HepG2 (cell line): ENCODE measurements at regions not wholly inside any gene's neighbourhood (a gene's known extent, or its start where the extent isn't known, plus 50 kb on each side); places are given as distances from the start of the nearest gene placed in this dataset.
A peak's percentile ranks its signal among the peaks of the same experiment; 100 is the strongest.

Experiments used
- ATAC-seq: fragments of 200-7000 bp; cut with Tn5 transposase; 3 replicates; pipeline ENCODE4 v1.9.1; 2020; ENCODE audit warnings: mild to moderate bottlenecking, moderate library complexity
- BruUV-seq: library from RNA; stranded (reverse); fragments of 400-500 nt; replicated peaks from 2 replicates; lab custom pipeline; 2021; lab: Mats Ljungman, UMichigan
- CTCF ChIA-PET: fragments of 300-600 bp; formaldehyde crosslinking; extraction: SDS; loops from one replicate; lab custom pipeline; 2021; ENCODE audit warnings: low total read pairs, inconsistent platforms, low intra/inter-chr PET ratio; lab: Yijun Ruan, JAX
- POLR2A ChIA-PET: fragments of 350-600 bp; sonication (Branson Sonifier 250); formaldehyde crosslinking; loops from one replicate; lab custom pipeline; 2020; ENCODE audit warnings: antibody characterized with exemption, inconsistent platforms; lab: Yijun Ruan, JAX
- DNase-seq: peaks from one replicate; pipeline ENCODE4 v3.0.0-alpha.2; 2015; ENCODE audit warnings: low spot score
- FAIRE-seq: peaks from 3 replicates; lab custom pipeline; 2011; peaks lifted over from hg19 to GRCh38; lab: Jason Lieb, UNC
- H2AFZ ChIP-seq: one replicate; pipeline ENCODE4 v1.6.1; 2011; ENCODE audit warnings: low read length, inconsistent platforms
- H3K27ac ChIP-seq: fragments of 300-600 bp; 3 replicates; pipeline ENCODE4 v1.8.0; 2011; ENCODE audit warnings: mixed run types, mild to moderate bottlenecking, mixed read lengths, low read length, inconsistent platforms; ENCODE audit not compliant: insufficient read depth; ENCODE audit errors: extremely low read length
- H3K27me3 ChIP-seq, 2 experiments: fragments of 200-600 bp in 1 of 2; 2 replicates in 1 of 2; 3 replicates in 1 of 2; pipeline versions ENCODE4 v1.6.0 to v1.8.0; 2011; ENCODE audit warnings: low read length in 2 of 2, mild to moderate bottlenecking in 2 of 2, moderate library complexity in 2 of 2, inconsistent platforms in 1 of 2; ENCODE audit not compliant: insufficient read depth in 2 of 2, control insufficient read depth in 1 of 2
- H3K36me3 ChIP-seq, 2 experiments: fragments of 200-600 bp in 1 of 2; replicated peaks in 1 of 2; 2 replicates in 1 of 2; 3 replicates in 1 of 2; pipeline versions ENCODE4 v1.5.1 to v1.8.0; 2011; ENCODE audit warnings: low read length in 2 of 2, inconsistent platforms in 1 of 2; ENCODE audit not compliant: insufficient read depth in 2 of 2, control insufficient read depth in 1 of 2
- H3K4me1 ChIP-seq: 2 replicates; pipeline ENCODE4 v1.5.1; 2012; ENCODE audit warnings: low read length, inconsistent platforms; ENCODE audit not compliant: insufficient read depth
- H3K4me2 ChIP-seq: 2 replicates; pipeline ENCODE4 v1.6.0; 2011; ENCODE audit warnings: low read depth, low read length, inconsistent platforms
- H3K4me3 ChIP-seq, 3 experiments: fragments of 200-600 bp in 1 of 3; sonication (generic), shearing (Covaris generic) in 1 of 3; replicated peaks in 1 of 3; 2 replicates each; pipeline ENCODE4 v1.5.1; 2011 to 2016; ENCODE audit warnings: low read length in 3 of 3, inconsistent platforms in 2 of 3, low read depth in 2 of 3, mild to moderate bottlenecking in 2 of 3, control low read depth in 1 of 3, mixed read lengths in 1 of 3; ENCODE audit not compliant: insufficient read depth in 1 of 3
- H3K79me2 ChIP-seq: one replicate; pipeline ENCODE4 v1.6.1; 2011; ENCODE audit warnings: low read length, inconsistent platforms; ENCODE audit not compliant: insufficient read depth
- H3K9ac ChIP-seq: 2 replicates; pipeline ENCODE4 v1.6.0; 2011; ENCODE audit warnings: mild to moderate bottlenecking, low read depth, low read length, inconsistent platforms; ENCODE audit not compliant: insufficient read depth
- H3K9me3 ChIP-seq: 2 replicates; pipeline ENCODE4 v1.5.1; 2012; ENCODE audit warnings: mild to moderate bottlenecking, low read length
- H4K20me1 ChIP-seq: 2 replicates; pipeline ENCODE4 v1.6.0; 2011; ENCODE audit warnings: inconsistent platforms, mild to moderate bottlenecking, low read length, moderate library complexity; ENCODE audit not compliant: insufficient read depth
- CREBL2 ChIP-seq: sonication (generic); formaldehyde crosslinking; IDR thresholded peaks from 2 replicates; pipeline ENCODE4 v1.8.1; 2023; ENCODE audit warnings: missing genetic modification reagents, mild to moderate bottlenecking, borderline replicate concordance
- GTF2F1 ChIP-seq: fragments of 150-350 bp; IDR thresholded peaks from 2 replicates; pipeline ENCODE4 v1.6.1; 2014; ENCODE audit warnings: low read length
- ISL2 ChIP-seq: sonication (generic); formaldehyde crosslinking; IDR thresholded peaks from 2 replicates; pipeline ENCODE4 v1.5.0; 2020; ENCODE audit warnings: missing genetic modification reagents
- NR2F2 ChIP-seq: IDR thresholded peaks from 2 replicates; pipeline ENCODE4 v1.6.1; 2012; ENCODE audit warnings: low read depth, inconsistent platforms, borderline replicate concordance
- RFX1 ChIP-seq: fragments of 450-650 bp; IDR thresholded peaks from 2 replicates; pipeline ENCODE4 v1.6.1; 2017
- SOX6 ChIP-seq, 2 experiments: fragments of 450-650 bp in 1 of 2; sonication (generic) in 1 of 2; formaldehyde crosslinking in 1 of 2; IDR thresholded peaks; 2 replicates each; pipeline versions ENCODE4 v1.4.0 to v1.6.1; 2017 to 2020; ENCODE audit warnings: antibody characterized with exemption in 1 of 2, mild to moderate bottlenecking in 1 of 2, missing genetic modification reagents in 1 of 2
- ZGPAT ChIP-seq: IDR thresholded peaks from 2 replicates; pipeline ENCODE4 v1.6.1; 2016; ENCODE audit warnings: mild to moderate bottlenecking
- WGBS: methylation state at CpG from one replicate; pipeline ENCODE4 v1.1.6; 2017; ENCODE audit warnings: low lambda C conversion rate; 5-methylcytosine and 5-hydroxymethylcytosine counted together
- in situ Hi-C: cut with HindIII; loops from 2 replicates; pipeline ENCODE4 v1.10.0; 2017; ENCODE audit warnings: low pct_unique_long_range_greater_than_20kb; ENCODE audit not compliant: extremely low pct_ligation_motif_present
- intact Hi-C: fragments of 100-400 bp; cut with micrococcal nuclease; formaldehyde crosslinking; loops from one replicate; pipeline ENCODE4 v1.10.0; 2022; ENCODE audit not compliant: unreplicated experiment
- TF ChIP-seq, protein P1 (sequence below): IDR thresholded peaks from 2 replicates; pipeline ENCODE4 v1.6.1; 2016; ENCODE audit warnings: missing biosample characterization, missing genetic modification reagents, low read depth

DNA sequence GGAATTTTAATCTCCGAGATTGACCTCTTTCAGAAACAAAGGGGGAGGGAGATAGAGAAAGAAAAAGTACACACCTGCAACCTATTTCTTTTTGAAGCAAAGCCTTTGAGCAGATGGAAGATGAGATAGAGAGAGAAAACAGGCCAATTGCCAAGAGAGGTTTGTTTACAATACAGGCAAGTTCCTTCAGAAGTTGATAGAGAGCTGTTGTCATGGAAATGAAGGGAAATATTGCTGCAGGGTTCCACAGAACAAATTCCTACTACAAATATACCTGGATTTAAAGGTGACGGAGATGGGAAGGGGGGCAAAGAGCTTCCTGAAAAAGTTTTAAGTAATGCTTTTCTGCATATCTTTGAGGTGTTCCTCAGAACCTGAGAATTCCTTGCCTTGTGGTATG, 388.4 kb downstream of the NDFIP2 start (continued):
- TF ChIP-seq SOX6 (IDR thresholded peaks at IDR 0.05) (no peak), SOX6 (CRISPR knock-in tag; IDR thresholded peaks at IDR 0.05) (peak; percentile 61; the same call in 1 of the 2 replicates), ISL2 (CRISPR knock-in tag) (0 out of 2 replicates have a peak, but pooled peaks have one; percentile 36), RFX1 (peak; percentile 60), NR2F2 (peak; percentile 37; the same call in 1 of the 2 replicates), ZGPAT (CRISPR knock-in tag) (0 out of 2 replicates have a peak, but pooled peaks have one; percentile 22)
- TF ChIP-seq, protein P1, sequence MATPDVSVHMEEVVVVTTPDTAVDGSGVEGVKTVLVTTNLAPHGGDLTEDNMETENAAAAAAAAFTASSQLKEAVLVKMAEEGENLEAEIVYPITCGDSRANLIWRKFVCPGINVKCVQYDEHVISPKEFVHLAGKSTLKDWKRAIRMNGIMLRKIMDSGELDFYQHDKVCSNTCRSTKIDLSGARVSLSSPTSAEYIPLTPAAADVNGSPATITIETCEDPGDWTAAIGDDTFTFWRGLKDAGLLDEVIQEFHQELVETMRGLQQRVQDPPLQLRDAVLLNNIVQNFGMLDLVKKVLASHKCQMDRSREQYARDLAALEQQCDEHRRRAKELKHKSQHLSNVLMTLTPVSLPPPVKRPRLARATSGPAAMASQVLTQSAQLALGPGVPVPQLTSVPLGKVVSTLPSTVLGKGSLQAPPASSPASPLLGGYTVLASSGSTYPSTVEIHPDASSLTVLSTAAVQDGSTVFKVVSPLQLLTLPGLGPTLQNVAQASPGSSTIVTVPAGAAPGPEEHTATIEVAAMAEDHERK, result no peak

GRCh38 chr13:79867254-79867653, 386.3 kb downstream of the NDFIP2 start:
- no peaks in the 10 kb centered on the region for H4K20me1 ChIP-seq
- no peaks in the 10 kb centered on the region for H3K79me2 ChIP-seq
- ATAC-seq, result no peak
- in situ Hi-C loops, result no loop called here
- DNase-seq, result no peak
- H3K9me3 ChIP-seq, result 0 out of 2 replicates have a peak, but pooled peaks cover 6% of the 10 kb centered on the region
- H3K9ac ChIP-seq, result no peak overlapping the region
- WGBS, result 66% methylated on average over 1 of the region's 1 CpG
- no peak overlapping the region for H3K4me2 ChIP-seq
- TF ChIP-seq CREBL2 (CRISPR knock-in tag), result no peak
- TF ChIP-seq GTF2F1, result no peak
- no peaks in the 10 kb centered on the region for H3K27me3 ChIP-seq
- no peak for FAIRE-seq
- no TSS peak for BruUV-seq
- intact Hi-C loops, result no loop called here
- H3K4me3 ChIP-seq, result no peak overlapping the region
- no peak overlapping the region for H2AFZ ChIP-seq
- CTCF ChIA-PET, result no interaction called here
- peaks cover 9% of the 10 kb centered on the region for H3K4me1 ChIP-seq
- no peak overlapping the region for H3K27ac ChIP-seq
- POLR2A ChIA-PET, result no interaction called here
- H3K36me3 ChIP-seq, result no peaks in the 10 kb centered on the region
